CD4-positive, alpha-beta T cell treated with Interferon gamma for 1 hour (primary cell): ENCODE measurements at regions not wholly inside any gene's neighbourhood (a gene's known extent, or its start where the extent isn't known, plus 50 kb on each side); places are given as distances from the start of the nearest gene placed in this dataset.
"Not testable (repeated sequence)": the region's sequence is repeated elsewhere in the genome, so short reads cannot be mapped to it uniquely, and the experiment has no call there.

ENCODE experiments used
- DNase-seq: peaks from one replicate; pipeline ENCODE4 v3.0.0-alpha.2; 2020

DNA sequence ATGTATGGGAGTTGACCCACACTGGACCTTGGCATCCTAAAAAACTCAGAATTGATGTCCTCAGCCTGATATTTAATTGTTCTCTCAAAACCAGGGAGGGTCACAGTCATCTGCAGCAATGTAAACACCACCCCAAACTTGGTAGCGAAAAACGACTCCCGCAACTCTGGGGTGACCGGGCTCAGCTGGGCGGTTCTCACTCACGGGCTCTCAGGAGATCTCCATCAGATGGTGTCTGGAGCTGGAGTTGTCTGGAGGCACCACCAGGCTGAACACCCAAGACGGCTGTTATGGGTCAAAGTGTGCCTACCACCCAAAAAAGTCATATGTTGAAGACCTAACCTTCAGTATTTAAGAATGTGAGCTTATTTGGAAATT is 50.9 kb upstream of the NXT1 start:
- DNase-seq = no peak

- DNase-seq = no peak
Observed at GRCh38 chr20:23298926-23299672, 51.5 kb upstream of the NXT1 start.

DNA sequence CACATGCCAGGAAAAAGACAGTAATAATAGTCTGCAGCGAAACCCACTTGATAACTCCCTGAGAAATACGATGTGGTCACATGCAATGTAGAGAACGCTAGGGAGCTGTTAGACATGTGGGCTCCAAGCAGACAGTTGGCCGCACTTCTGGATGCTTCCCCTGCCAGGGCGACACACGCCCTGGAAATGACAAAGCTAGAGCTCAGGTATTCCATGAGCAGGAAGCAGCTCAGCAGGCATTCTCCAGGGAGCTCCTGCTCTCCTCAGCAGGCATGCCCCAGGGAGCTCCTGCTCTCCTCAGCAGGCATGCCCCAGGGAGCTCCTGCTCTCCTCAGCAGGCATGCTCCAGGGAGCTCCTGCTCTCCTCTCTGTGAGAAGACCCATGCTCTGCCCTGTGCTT is 52.4 kb upstream of the NXT1 start:
- no peak for DNase-seq

DNA sequence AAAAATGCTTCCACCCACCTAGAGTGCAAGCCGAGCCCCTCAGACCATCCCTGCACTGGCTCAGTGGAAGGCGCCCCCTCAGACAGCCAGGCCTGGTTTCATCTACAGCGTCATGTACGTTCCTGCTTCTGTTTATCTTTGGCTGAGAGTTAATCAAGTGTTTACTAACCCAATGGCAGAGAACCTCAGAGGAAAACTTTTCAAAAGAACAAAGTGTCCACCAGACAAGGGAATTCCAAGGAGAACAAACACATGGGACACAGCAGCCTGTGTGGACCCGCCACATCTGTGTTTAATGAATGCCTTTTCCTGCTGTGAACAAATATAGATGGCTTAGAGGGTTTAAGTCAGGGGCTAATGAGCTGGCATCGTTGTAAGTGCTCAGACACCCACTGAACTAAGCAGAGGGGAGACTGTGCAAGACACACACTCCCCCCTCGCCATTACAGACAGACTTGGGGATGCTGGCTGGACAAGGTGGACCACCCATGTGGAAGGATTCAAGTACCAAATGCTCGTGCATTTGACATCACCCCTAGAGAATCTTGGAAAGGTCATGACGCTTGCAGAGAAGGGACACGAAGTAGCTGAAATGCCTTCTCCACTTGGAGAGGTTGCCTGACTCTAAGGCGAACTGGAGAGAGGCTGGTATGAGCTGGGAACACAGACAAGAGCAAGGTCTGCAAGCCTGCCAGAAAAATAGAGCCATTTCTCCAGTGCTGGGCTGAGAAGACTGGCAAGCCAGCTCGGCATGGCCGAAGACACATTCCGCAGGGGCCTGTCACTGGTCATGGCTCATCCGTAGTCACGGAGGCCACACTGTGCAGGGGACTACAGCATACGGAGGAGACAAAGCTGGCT is 53.5 kb upstream of the NXT1 start:
- no peak for DNase-seq

DNA sequence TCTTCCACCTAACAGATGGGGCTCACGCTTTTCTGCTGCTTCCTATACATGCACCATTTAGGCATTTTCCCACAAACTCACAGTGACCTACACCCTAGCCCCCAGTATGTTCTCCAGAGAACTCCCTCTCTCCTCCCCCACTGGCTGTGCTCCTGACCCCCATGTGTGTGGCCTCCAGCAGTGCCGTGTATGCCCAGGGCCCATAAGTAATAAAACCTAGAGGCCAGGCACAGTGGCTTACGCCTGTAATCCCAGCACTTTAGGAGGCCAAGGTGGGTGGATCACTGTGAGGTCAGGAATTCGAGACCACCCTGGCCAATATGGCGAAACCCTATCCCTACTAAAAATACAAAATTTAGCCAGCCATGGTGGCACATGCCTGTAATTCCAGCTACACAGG is 54.7 kb upstream of the NXT1 start:
- no peak for DNase-seq

DNA sequence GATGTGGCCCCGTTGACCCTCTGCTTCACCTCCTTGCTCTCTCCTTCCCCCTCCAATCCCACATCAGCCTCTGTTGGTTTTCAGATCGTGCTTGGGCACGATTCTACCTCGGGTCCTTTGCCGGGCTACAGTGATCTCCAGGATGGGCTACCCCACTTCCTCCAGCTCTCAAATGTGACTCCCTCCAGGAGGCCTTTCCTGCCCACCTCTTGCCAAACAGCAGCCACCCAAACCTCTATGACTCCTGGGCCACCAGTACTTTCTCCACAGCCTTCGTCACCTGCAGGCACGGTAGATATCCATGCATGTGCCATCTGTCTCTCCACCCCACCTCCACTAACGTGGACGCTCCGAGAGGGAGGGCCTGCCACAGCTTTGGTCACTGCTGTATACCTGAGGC is 55.9 kb upstream of the NXT1 start:
- DNase-seq = no peak

DNA sequence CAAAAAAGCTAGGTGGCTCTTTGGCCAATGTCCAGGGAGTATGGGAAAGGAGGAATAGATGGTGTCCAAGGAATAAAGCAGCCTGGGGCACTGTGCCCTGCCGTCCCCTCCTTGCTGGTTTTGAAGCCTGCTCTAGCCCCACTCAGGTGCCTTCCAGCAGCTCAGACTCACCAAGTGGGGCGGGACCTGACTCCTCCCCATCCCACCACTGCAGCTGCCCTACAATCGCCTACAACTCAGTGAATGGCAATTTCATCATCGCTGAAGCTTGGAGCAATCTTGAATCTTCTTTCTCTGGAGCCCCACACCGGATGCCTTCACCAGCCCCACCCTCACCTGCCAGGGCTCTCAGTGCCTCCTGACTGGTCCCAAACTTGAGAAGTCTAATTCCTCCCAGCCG is 56.4 kb upstream of the NXT1 start:
- no peak for DNase-seq

GRCh38 chr20:23293689-23294088 is 56.9 kb upstream of the NXT1 start:
- no peak for DNase-seq

- not testable (repeated sequence) for DNase-seq
Observed at GRCh38 chr20:23292311-23292710, 58.3 kb upstream of the NXT1 start.

- DNase-seq = no peak
Observed at GRCh38 chr20:23291575-23292240, 58.9 kb upstream of the NXT1 start.

- no peak for DNase-seq
Observed at GRCh38 chr20:23290761-23291574, 59.6 kb upstream of the NXT1 start.

GRCh38 chr20:23289724-23290395 is 60.7 kb upstream of the NXT1 start:
- no peak for DNase-seq

- DNase-seq = no peak
Observed at GRCh38 chr20:23289249-23289648, 61.3 kb upstream of the NXT1 start.

DNA sequence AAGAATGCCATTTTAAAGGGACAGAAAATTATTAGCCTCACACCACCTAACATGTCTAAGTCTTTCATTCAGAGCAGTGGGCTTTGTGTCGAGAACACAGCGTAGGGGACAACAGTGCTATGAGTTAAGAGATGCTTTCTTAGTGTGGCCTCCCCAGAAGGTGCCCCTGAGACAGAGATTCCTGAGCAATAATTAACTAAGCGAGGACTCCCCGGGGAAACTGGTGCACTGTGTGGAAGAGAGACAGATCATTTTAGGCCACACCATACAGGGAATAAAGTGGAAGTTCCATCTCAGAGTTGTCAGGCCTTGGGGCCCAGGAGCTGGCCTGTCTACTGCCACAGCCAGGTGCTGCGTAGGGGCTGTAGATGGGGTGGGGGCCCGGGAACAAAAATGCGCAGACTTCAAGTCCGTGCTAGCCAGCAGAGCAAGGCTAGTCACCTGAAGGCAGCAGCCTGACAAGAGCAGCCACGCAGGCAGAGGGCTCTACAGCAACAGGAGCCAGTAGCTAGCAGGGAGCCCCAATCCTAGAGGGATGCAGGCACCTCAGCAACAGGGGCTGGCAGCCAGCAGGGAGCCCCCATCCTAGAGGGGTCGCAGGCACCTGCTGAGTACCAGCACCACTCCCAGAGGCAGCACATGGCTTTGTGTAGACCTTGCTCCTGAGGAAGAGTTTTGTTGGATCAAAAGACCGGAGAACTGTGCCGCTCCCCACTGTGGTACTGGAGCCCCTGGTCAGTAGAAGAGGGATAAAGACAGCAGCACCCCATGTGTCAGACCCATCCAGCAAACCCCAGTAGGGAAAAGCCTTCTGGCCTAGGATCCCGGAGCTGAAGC is 63.0 kb upstream of the NXT1 start:
- DNase-seq = no peak

DNA sequence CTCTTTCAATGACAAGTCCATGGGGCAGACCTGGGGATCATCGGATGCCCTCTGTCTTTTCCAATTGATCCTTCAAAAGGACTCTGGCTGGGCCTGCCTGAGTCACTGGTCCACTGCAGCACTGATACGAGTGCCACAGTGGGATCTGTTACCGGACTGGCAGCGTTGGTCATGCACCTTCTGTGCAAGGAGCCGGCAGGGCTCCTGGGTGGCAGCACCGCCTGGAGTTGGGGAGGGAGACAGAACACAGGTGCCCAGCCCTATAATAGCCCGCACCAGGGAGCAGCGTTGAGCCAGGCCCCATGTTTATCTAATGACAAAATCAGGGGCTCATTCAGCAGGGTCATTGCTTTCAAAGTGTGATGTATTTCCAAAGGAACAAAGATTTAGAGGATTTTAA is 64.2 kb upstream of the NXT1 start:
- DNase-seq = no peak

GRCh38 chr20:23285536-23285935 is 65.1 kb upstream of the NXT1 start:
- no peak for DNase-seq

- no peak for DNase-seq
Observed at GRCh38 chr20:23284009-23284408, 66.6 kb upstream of the NXT1 start.

GRCh38 chr20:23283096-23283850 is 67.3 kb upstream of the NXT1 start:
- DNase-seq = no peak

DNA sequence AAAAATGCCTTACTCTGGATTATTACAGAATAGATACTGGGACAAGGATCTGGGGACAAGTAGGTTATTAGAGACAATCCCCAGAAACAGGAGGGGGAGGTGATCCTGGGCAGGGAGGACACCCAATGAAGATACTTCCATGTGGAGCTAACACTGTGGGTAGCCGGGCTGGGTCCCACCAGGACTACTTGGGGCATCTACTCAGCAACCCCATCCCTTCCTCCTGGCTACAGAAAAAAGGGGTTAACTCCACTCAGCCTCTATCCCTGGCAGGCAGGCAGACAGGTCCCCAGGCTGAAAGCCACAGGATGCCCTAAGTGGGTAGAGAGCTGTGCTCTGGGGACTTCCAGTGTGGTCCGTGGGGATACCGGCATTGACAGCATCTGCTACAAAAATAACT is 68.0 kb upstream of the NXT1 start:
- no peak for DNase-seq

GRCh38 chr20:23282111-23282510 is 68.5 kb upstream of the NXT1 start:
- no peak for DNase-seq

- no peak for DNase-seq
Observed at GRCh38 chr20:23279836-23280235, 70.8 kb upstream of the NXT1 start.
